Omental fat pad (tissue), 3 donors: ENCODE measurements at regions not wholly inside any gene's neighbourhood (a gene's known extent, or its start where the extent isn't known, plus 50 kb on each side); places are given as distances from the start of the nearest gene placed in this dataset.
"Not testable (repeated sequence)": the region's sequence is repeated elsewhere in the genome, so short reads cannot be mapped to it uniquely, and the experiment has no call there.

Experiments used
- ATAC-seq: fragments of 150-250 bp; one replicate; pipeline ENCODE4 v1.9.1; 2016; ENCODE audit warnings: mild to moderate bottlenecking, moderate library complexity; ENCODE audit not compliant: low FRiP score
- DNase-seq: peaks from one replicate; pipeline ENCODE4 v3.0.0-alpha.2; 2019; ENCODE audit warnings: low spot score
- TF ChIP-seq, protein P1 (sequence below), 3 donors: fragments of 450-650 bp; IDR thresholded peaks; one replicate each; pipeline ENCODE4 v1.5.1; 2016 to 2017; ENCODE audit warnings: antibody characterized with exemption in 3 of 3, mild to moderate bottlenecking in 3 of 3, moderate library complexity in 2 of 3

DNA sequence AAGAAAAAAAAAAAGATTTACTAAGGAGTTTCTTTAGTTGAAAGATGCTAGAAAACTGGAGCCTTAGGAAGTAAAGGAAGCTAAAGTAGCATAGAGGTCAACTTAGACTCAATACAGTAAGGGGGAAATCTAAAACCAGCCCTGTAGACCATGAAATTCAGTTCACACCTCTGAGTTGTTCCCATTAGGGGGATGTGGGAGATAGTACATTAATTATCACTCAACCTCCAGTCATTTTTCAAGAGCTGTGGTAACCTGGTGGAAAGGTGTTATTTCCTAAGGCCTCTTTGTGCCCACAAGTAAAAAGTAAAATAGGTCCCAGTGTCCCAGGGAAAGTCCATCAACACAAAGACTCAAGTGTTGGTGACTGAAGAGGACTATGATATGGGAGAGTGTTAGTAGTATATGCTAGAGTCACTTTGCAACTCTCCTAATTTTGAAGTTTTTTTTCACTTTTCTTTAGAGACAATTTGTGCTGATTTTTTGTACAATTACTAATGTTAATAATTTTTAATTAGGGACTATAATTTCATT lies 1274.4 kb upstream of the EPHA6 start:
- no peak for DNase-seq

DNA sequence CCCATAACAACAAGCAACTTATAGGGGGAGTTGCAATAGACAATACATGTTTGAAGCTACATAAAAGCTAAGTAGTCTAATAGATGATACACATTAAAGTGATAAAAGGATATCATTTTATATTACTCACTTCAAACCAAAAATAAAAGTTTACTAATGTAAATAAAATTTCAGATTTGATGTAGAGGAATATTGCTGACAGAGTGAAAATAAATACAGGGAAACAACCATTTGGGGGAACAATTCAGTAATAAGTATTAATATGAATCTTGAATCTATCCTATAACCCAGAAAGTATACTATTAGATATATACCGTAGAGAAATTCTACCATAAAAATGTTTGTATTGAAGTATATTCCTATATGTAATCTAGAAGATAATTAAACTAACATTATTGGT lies 1248.9 kb upstream of the EPHA6 start:
- ATAC-seq (no peak), DNase-seq (no peak)
- TF ChIP-seq, protein P1, sequence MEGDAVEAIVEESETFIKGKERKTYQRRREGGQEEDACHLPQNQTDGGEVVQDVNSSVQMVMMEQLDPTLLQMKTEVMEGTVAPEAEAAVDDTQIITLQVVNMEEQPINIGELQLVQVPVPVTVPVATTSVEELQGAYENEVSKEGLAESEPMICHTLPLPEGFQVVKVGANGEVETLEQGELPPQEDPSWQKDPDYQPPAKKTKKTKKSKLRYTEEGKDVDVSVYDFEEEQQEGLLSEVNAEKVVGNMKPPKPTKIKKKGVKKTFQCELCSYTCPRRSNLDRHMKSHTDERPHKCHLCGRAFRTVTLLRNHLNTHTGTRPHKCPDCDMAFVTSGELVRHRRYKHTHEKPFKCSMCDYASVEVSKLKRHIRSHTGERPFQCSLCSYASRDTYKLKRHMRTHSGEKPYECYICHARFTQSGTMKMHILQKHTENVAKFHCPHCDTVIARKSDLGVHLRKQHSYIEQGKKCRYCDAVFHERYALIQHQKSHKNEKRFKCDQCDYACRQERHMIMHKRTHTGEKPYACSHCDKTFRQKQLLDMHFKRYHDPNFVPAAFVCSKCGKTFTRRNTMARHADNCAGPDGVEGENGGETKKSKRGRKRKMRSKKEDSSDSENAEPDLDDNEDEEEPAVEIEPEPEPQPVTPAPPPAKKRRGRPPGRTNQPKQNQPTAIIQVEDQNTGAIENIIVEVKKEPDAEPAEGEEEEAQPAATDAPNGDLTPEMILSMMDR (IDR thresholded peaks at IDR 0.05): no peak

More for the DNA sequence above, 1274.4 kb upstream of the EPHA6 start:
- TF ChIP-seq, protein P1 (IDR thresholded peaks at IDR 0.05): no peak
- no peak for ATAC-seq

DNA sequence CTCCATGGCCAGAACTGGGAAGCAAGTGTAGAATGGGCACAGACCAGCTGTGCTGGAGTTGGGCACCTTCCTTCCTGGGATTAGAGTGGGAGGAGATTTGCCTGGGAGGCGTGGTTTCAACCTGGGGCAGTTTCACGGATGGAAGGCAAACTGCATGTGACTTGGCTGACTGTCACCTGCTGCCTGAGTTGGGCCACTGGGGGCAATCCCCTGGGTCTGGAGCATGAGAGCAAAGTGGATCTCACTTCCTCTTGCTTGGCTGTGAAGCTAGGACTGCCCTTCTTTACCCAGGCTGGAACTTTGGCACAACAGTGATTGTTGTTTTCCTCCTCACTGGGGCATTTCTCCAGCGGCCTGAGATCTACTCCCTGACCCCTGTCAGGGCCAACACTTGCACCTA lies 1247.0 kb upstream of the EPHA6 start:
- ATAC-seq: no peak
- TF ChIP-seq, protein P1 (IDR thresholded peaks at IDR 0.05): no peak

DNA sequence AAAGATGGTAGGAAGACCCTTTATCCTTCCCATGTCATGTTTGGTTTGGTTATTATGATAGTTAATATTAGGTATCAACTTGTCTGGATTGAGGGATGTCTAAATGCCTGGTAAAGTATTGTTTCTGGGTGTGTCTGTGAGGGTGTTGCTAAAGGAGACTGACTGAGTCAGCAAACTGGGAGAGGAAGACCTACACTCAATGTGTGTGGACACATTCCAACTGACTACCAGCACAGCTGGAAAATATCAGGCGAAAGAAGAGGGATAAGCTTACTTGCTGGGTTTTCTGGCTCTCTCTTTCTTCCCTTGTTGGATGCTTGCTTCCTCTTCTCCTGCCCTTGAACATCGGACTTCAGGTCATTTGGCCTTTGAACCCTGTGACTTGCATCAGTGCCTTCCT lies 1227.6 kb upstream of the EPHA6 start:
- no peak for DNase-seq
- ATAC-seq: no peak
- TF ChIP-seq, protein P1 (IDR thresholded peaks at IDR 0.05): no peak

More for the DNA sequence above, 1247.0 kb upstream of the EPHA6 start:
- no peak for DNase-seq

DNA sequence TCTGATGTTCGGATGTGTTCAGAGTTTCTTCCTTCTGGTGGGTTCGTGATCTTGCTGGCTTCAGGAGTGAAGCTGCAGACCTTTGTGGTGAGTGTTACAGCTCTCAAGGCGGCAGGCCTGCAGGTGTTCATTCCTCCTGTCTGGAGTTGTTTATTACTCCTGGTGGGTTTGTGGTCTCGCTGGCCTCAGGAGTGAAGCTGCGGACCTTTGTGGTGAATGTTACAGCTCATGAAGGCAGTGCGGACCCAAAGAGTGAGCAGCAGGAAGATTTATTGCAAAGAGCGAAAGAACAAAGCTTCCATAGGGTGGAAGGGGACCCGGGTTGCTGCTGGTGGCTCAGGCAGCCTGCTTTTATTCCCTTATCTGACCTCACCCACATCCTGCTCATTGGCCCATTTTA lies 1226.8 kb upstream of the EPHA6 start:
- DNase-seq, ATAC-seq: not testable (repeated sequence)

DNA sequence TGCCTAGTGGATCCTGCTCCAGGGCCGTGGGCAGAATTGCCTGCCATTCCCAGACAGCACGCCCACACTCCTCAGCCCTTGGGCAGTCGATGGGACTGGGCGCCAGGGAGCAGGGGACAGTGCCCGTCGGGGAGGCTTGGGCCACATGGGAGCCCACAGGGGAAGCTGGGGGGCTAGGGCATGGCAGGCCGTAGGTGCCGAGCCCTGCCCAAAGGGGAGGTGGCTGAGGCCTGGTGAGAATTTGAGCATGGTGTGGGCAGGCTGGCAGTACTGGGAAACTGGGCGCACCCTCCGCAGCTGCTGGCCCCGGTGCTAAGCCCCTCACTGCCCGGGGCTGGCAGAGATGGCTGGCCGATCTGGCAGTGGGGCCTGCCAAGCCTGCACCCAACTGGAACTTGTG lies 1225.9 kb upstream of the EPHA6 start:
- ATAC-seq (no peak), DNase-seq (no peak)
- TF ChIP-seq, protein P1 (IDR thresholded peaks at IDR 0.05): no peak

DNA sequence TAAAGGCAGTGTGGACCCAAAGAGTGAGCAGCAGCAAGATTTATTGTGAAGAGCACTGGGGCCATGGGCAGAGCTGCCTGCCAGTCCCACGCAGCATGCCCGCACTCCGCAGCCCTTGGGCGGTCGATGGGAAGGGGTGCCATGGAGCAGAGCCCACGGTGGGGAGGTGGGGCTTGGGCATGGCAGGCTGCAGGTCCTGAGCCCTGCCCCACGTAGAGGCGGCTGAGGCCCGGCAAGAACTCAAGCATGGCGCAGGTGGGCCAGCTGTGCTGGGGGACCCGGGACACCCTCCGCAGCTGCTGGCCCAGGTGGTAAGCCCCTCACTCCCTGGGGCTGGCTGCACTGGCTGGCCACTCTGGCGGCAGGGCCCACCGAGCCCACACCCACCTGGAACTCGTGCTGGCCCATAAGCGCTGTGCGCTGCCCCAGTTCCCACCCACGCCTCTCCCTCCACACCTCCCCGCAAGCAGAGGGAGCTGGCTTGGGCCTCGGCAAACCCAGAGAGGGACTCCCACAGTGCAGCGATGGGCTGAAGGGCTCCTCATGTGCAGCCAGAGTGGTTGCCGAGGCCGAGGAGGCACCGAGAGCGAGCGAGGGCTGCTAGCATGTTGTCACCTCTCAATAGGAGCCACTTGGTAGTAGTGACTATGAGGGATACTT lies 1218.8 kb upstream of the EPHA6 start:
- TF ChIP-seq, protein P1 (IDR thresholded peaks at IDR 0.05): no peak
- ATAC-seq (no peak), DNase-seq (no peak)
